Brain pericyte (primary cell): ENCODE measurements at regions not wholly inside any gene's neighbourhood (a gene's known extent, or its start where the extent isn't known, plus 50 kb on each side); places are given as distances from the start of the nearest gene placed in this dataset.
"Not testable (repeated sequence)": the region's sequence is repeated elsewhere in the genome, so short reads cannot be mapped to it uniquely, and the experiment has no call there.

Experiments used
- DNase-seq: peaks from one replicate; pipeline ENCODE4 v3.0.0-alpha.2; 2012; ENCODE audit warnings: low read depth, low spot score

DNA sequence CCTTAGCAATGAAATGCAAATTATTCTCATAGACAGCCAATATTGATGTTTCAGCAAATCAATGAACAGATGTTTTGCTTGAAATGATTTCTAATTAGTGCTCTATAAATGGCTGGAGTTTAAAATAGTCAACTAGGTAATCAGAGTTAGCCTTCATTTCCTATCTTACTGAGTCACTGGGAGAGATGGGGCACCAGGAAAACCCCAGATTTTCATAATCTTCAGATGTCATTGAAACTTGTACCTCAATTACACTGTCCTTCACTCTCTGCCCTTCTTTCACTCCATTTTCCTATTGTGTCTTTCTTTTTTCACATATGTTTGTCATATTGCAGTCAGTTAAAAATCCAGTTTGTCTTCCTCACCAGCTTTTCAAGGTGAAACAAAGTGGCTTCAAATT, 92.7 kb downstream of the C12orf75 start:
- DNase-seq, result no peak

DNA sequence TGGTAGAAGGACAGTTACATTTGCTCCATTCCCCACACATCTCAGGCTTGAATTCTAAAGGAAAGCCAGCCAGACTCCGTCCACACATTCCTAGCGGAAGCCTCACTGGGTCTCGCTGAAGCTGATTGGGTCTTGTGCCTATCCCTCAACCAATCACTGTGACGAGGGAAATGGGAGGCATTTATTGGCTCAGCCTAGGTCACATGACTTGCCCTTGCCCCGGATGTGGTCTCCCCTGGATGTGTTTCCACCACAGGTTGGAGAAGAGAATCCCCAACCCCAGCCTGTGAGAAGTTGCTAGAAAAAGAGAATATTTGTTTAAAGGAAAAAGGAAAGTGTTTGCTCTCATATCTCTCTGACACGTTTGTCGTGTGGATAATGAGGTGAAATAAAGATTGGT, 93.4 kb downstream of the C12orf75 start:
- no peak for DNase-seq

DNA sequence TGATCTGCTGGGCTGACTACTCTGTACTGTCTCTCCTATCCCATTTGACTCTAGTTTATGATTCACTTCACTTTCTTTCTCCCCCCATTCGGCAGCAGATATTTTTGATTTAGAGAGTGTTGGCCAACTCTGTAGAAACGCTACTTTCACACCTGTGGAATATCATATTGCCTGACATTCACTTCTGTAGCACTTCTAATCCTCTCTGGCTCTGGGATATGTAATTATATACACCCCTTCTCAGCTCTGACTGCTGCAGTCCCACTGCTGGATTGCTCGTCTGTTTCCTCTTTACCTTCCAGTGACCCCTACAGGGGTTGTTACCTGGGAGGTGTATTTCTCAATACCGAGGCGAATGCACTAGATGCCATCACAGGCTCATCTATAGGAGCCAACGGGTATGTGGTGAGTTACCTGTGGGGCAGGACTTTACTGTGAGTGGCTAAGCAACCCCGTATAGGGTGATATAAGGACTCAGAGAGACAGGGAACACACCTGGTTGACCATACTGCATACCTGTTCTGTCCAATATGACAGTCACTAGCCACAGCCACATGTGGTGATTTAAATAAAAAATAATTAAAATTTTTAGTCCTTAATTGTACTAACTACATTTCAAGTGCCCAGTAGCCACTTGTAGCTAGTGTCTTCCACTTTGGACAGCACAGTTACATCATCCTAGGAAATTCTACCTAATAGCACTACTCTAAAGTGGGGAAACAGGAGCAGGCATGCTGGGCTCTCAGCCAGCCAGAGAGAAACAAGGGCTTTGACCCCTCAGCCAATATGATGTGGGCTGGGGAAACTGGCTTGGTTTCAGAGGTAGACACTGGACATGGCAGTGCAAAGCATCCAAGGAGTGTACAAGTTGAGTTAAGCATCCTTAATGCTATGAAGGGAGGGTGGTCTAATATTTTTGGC, 95.0 kb downstream of the C12orf75 start:
- DNase-seq, result no peak

DNA sequence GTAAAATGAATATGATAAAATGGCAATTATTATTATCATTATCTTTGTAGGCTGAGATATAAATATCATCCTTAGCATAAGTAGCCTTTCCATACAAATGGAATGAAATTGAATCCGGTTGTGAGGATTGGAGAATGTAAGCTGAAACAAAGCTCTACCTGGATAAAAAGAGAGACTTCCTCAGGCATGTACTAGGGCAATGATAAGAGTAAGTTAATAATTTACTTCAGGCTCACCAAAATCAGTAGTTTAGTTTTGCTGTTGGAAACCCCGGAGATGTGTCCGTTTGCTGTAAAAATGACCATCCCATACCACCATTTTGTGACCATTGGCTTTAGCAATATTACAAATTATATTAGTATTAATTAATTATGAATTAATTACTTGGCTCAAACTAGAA, 96.3 kb downstream of the C12orf75 start:
- no peak for DNase-seq

DNA sequence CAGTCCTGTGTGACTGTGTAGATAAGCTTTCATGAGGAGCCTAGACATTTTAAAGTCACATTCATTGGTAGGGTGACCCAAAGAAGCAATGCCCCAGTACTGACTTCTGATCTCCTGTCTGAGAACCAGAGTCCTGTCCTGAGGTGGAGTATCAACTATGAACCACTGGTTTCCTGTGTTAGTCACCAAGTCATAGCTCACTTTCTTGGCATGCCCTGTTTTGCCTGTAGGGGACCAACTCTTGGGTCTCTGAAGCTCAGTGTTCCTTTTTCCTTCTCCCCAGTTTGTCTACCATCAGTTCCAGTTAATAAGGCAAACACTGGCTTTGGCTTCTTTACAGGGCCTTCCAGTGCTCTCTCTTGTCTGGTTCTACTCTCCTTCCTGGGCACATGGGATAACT, 97.4 kb downstream of the C12orf75 start:
- DNase-seq, result no peak

DNA sequence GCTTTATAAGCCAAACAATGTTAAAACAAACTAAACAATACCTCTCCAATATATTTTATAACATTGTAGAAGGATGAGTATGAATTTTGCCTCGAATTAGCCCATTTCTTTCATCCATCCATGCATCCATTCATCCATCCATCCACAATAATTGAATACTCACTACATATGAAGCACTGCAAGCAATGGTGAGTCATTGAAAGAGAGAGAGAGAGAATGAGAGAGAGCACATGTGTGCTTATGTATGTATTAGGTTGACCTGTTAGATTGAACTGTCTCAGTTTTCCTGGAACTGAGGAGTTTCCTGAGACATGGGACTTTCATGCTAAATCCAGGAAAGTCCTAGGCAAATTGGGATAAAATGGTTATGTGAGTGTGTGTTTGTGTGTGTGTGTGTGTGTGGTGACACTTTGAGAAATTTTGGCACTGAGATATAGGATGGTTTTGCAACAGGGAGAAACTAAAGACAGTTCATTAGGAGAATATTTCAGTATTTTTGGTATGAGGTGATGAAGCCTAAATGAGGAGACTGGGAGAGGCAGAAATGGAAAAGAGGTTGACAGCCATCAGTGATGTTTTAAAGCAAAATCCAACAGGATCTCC, 98.4 kb downstream of the C12orf75 start:
- DNase-seq, result no peak

DNA sequence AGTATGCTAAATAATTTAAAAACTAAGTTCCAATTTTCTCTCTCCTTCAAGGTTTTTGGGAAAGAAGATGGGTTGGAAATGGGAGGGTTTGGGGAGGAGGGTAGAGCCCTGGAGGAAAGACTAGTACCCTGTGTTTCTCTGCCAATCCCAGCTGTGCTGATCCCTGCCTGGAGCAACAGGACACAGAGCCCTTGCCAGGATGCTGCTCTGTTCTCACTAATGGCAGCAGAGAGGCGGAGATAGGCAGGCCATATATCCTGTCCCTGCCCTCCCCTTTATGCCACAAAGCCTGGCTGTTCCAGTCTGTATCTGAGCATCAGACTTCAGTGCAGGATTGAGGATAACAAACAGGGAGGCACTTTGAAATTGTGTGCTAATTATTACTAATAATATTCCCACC, 99.0 kb downstream of the C12orf75 start:
- DNase-seq, result no peak

DNA sequence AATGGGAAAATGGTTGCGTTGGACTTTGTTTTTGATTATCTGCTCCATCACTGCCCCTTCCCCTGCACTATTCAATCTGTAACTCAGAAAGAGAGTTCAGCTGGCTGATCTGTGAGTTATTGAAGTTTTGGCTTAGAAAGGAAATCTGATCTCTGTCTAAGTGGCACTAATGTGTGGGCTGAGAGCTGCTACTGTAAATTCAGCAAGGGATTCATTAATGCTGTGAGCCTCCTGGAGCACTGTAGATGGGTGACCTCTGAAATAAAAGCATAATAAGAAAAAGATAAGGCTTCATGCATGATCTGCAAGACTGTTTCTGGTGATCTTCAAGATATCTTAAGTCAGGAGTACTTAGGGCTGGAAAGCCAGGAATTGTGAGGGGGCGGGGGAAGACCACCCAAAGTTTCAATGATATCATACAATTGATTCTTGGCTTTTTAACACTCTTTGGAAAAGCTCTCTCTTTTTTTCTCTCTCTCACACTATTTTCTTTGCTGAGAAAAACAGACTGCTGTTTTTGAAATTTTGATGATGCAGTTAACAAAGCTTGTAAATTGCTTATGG, 101.1 kb downstream of the C12orf75 start:
- no peak for DNase-seq

DNA sequence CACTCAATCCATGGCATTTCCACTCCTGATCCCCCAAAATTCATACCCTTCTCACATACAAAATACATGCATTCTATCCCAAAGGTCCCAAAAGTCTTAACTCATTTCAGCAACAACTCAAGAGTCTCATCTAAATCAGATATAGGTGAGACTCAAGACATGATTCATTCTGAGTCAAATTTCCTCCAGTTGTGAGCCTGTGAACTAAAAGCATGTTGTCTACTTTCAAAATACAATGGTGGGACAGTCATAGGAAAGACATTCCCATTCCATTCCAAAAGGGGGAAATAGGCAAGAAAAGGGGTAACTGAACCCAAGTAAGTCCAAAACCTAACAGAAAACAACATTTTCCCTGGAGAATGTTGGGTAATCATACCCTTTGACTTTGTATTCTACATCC, 103.3 kb downstream of the C12orf75 start:
- no peak for DNase-seq

DNA sequence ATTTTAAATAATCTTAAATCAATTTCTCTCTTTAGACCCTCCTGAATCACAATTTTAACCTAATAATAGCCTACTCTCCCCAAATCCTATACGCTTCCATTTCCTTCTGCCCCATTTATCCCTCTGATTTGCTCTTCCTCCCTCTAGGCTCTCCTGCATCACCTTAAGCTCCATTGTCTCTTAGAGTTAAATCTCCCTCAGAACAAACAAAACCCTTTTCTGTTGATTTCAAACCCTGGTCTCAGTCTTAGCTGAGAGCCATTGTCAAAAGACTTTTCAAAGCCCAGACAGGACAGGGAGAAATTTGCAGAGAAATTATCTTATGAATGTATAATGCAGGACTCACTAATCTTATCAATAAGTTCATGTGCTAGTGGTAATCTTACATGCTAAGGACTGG, 106.1 kb downstream of the C12orf75 start:
- DNase-seq, result no peak

DNA sequence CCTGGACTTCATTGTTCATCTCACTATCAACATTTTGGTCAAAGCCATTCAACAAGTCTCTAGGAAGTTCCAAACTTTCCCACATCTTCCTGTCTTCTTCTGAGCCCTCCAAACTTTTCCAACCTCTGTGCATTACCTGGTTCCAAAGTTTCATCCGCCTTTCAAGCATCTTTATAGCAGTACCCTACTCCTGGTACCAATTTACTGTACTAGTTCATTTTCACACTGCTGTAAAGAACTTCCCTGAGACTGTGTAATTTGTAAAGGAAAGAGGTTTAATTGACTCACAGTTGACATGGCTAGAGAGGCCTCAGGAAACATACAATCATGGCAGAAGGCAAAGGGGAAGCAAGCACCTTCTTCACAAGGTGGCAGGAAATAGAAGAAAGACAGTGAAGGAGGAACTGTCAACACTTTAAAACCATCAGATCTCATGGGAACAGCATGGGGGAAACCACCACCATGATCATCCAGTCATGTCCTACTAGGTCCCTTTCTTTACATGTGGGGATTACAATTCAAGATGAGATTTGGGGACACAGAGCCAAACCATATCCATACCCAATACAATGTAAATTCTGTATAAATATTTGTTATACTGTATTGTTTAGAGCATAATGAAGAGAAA, 109.7 kb downstream of the C12orf75 start:
- no peak for DNase-seq

DNA sequence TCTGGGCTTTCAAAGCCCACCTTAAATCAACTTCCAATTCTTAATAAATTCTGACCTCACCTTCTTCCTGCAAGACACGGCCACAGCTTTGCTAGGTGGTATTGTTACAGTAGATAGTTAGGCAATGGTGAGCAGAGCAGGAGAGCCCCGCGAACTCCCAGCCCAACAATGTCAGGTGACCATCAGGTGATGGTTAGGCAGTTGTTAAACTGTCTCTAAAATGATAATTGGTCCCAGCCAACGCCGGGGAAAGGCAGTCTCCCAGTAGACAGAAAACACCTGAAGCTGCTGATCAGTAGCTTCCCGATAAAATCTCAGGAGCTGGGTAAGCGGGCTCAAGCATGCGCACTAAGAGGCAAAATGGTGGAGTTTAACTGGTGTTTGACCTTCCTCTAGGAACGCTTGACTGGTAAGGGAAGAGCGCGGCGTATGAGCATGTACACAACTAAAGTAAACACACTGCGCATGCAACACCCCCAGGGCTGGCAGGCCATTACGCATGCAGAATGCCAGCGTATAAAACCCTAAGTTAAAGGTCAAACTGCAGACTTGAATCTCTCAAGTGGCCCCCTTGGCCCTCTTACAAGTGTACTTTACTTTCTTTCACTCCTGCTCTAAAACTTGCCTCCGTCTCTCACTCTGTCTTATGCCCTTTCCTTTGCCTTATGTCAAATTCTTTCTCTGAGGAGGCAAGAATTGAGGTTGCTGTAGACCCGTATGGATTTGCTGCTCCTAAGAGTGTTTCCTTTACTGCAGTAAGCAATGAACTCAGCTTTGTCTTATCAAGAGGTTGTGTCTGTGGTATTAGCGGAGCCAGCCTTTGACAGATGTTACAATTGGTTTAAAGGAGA, 113.5 kb downstream of the C12orf75 start:
- DNase-seq, result no peak

DNA sequence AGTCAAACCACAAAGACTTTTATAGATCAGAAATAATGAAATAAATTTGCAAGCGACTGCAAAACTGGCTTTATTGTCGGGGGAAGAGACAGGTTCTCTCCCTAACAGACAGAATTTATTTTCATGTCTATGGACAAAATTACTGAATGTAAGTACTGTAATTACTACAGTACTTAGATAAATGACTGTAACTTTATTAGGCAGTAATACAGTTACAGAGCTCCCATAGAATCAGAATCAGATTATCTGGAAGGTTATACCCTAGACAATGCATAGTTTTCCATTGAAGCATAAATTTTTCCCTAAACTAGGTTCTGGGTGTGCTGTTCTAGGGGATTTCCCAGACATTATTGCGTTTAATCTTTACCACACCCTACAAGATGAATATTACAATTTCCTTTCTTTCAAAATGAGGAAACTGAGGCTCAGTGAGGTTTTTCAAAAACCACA, 114.2 kb downstream of the C12orf75 start:
- DNase-seq, result no peak

DNA sequence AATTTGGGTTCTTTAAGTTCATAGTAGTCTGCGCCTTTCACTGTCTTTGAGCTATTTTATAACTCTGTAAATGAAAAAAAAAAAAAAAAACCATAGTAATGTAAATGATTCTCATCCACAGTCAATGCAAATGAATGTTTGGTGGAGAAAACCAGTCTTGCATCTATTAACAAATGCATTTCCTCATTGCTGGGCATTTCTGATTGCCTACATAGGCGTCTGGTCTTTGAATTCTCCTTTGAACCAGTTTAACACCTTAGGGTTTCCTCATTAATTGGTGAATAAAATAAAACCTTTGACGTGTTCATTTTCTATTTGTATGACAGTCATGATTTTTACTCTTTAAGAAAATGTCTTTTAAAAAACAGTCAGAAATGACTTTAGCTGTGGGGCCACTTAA, 114.8 kb downstream of the C12orf75 start:
- DNase-seq, result no peak

DNA sequence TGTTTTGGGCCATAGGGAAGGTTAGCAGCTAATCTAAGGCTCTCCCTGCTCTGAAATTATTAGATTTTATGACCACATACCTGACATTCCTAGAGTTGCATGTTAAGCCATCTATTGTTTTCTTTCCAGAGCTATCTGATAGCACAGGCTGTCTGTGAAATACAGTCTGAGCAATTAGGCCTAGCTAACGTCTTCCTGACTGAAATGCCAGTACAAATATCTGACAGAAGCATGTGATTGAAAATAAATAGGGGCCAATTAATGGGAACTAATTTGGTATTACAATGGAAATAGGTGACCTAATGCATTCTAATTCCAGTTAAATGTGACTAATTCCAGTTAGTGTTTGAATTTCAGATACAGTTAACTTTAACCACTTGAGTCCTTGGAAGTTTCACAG, 115.2 kb downstream of the C12orf75 start:
- no peak for DNase-seq

DNA sequence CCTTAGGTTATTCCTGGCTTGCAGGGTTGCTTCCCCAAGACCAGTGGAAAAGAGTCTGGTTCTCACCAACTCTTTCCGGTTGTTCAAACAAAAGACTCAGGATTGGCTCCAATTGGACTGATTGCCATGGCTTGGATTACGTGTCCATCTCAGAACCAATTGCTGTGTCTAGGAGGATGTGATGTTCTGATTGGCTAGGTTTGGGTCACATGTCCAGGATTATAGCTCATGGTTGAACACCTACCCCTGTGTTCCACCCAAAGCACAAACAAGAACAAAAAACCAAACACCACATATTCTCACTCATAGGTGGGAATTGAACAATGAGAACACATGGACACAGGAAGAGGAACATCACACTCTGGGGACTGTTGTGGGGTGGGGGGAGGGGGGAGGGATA, 116.0 kb downstream of the C12orf75 start:
- not testable (repeated sequence) for DNase-seq

DNA sequence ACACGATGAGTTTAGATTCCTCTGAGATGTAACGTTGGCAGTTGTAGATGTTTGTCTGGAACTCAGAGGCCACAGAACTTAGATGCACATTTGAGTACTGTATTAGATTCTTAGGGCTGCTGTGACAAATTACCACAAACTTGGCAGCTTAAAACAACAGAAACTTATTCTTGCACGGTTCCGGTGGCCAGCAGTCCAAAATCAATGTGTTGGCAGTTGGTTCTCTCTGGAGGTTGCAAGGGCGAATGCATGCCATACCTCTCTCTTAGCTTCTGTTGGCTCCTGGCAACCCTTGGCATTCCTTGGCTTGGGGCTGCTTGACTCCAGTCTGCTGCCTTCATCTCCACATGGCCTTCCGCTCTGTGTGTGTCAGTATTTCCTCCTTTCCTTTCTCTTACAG, 118.9 kb downstream of the C12orf75 start:
- DNase-seq, result no peak

DNA sequence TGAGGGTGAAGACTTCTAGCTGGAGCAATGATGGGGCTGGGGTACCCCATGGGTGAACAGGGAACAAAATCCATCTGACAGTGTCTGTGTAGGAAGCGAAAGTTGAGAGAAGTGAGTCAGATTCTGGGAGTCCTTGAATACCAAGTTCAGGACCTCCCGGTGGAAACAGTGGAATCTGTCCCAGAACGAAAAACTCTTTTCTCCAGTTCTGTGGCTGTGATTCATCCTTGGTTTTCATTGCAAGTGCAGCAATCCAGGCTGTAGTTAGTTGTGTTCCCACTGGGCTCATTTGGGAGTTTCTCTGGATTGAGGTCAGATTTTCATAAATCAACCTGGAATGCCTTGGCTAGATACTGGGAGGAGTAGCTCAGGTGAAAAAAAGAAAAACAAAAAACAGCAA, 120.7 kb downstream of the C12orf75 start:
- DNase-seq, result no peak

DNA sequence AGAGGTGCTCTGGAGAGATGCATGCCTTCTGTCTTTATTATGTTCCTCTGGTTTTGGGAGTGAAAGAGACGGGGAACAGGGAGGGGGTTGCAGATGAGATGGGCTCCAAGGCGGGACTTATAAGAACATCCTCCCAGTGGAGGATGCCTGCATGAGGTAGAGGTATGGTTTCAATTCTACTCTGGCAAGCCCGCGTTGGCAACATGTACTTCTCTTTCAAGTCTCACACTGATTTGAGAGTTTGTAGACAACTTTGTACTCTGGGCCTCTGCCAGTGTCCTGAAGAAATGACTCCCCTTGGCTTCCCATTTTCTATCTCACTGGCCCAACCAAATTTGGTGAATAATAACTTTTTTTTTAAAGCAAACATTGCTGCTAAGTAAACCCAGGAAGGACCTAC, 121.3 kb downstream of the C12orf75 start:
- DNase-seq, result no peak

DNA sequence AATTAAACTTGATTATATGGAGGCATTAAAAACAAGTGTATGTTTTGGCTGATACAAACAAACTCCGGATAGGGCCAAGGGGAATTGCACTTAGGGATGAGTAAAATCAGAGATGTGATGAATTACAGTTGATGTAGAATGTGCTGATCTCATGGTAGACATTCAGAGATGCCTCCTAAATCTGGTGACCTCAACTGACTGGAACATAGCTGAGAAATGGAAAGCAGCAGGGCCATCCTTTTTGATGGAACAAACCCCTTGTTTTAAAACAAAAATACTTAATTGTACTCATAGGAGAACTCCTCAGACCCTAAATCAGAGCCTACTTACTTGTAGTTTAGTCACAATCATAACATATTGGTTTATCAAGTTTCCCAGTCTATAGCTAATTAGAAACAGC, 122.8 kb downstream of the C12orf75 start:
- no peak for DNase-seq

DNA sequence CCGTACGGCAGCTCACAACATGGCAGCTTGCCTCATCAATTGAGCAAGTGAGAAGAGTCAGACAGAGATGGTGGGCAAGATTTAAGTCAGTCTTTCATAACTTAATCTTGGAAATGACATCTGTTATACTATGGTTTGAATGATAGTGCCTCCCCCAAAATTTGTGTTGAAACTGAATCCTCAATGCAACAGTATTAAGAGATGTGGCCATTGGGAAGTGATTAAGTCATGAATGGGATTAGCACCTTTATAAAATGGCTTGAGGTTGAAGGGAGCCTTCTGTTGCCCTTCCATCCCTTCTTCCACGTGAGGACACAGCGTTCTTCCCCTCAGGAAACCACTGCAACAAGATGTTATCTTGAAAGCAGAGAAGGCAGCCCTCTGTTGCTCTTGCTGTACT, 124.2 kb downstream of the C12orf75 start:
- no peak for DNase-seq

DNA sequence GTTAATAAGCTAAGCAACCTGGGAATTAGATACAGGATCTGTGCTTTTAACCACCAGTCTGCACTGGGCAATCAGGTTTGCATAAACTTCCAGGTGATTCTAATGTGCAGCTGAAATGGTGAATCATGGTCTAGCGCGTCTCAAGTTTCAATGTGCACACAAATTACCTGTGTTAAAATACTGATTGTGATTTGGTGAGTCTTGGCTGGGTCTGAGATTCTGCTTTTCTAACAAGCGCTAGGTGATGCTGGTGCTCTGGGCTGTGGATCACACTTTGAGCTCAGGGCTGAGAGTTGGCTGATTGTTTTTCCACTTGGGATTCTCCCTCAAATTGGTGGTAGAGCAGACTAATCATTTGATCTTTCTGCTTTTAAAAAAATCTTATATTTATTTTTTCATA, 124.8 kb downstream of the C12orf75 start:
- DNase-seq, result no peak
